CD4-positive, CD25-positive, alpha-beta regulatory T cell (primary cell): ENCODE measurements at regions not wholly inside any gene's neighbourhood (a gene's known extent, or its start where the extent isn't known, plus 50 kb on each side); places are given as distances from the start of the nearest gene placed in this dataset.

Source experiments
- ATAC-seq, 2 donors: fragments of 150-1000 bp; cut with Tn5 transposase; one replicate each; pipeline ENCODE4 v1.10.0; 2021; ENCODE audit warnings: low read depth in 2 of 2, moderate number of reproducible peaks in 2 of 2, moderate library complexity in 1 of 2
- DNase-seq, 3 donors: peaks; one replicate each; pipeline versions ENCODE4 v3.0.0 to v3.0.0-alpha.2; 2012 to 2022; ENCODE audit warnings: mixed read lengths in 1 of 3
- H3K27ac ChIP-seq: one replicate; pipeline ENCODE4 v1.7.0; 2013; ENCODE audit warnings: mild to moderate bottlenecking, low read length; ENCODE audit not compliant: insufficient read depth, poor library complexity, severe bottlenecking
- H3K27me3 ChIP-seq: one replicate; pipeline ENCODE4 v1.7.0; 2013; ENCODE audit warnings: low read length; ENCODE audit not compliant: control insufficient read depth, insufficient read depth
- H3K36me3 ChIP-seq: one replicate; pipeline ENCODE4 v1.7.0; 2013; ENCODE audit warnings: mild to moderate bottlenecking, low read length, moderate library complexity; ENCODE audit not compliant: control insufficient read depth, insufficient read depth
- H3K4me1 ChIP-seq: 2 replicates; pipeline ENCODE4 v1.7.0; 2013; ENCODE audit warnings: mild to moderate bottlenecking, low read length; ENCODE audit not compliant: insufficient read depth, control insufficient read depth, poor library complexity, severe bottlenecking
- H3K4me3 ChIP-seq: one replicate; pipeline ENCODE4 v1.7.0; 2013; ENCODE audit warnings: low read depth, mild to moderate bottlenecking, low read length, moderate library complexity
- H3K9me3 ChIP-seq, 2 experiments: 1 replicate in 1 of 2; 2 replicates in 1 of 2; pipeline ENCODE4 v1.7.0; 2013; ENCODE audit warnings: low read length in 2 of 2, mild to moderate bottlenecking in 1 of 2, moderate library complexity in 1 of 2; ENCODE audit not compliant: control insufficient read depth in 2 of 2
- H3K27ac Mint-ChIP-seq, 3 donors: one replicate each; pipeline ENCODE4 v1.8.0; 2020 to 2022; ENCODE audit warnings: mild to moderate bottlenecking in 3 of 3, mixed read lengths in 3 of 3, moderate library complexity in 2 of 3
- H3K27me3 Mint-ChIP-seq: one replicate; pipeline ENCODE4 v1.8.0; 2022; ENCODE audit warnings: mild to moderate bottlenecking, mixed read lengths
- H3K36me3 Mint-ChIP-seq: one replicate; pipeline ENCODE4 v1.8.0; 2020; ENCODE audit warnings: mixed read lengths
- H3K4me1 Mint-ChIP-seq, 4 donors: one replicate each; pipeline ENCODE4 v1.8.0; 2020 to 2022; ENCODE audit warnings: mixed read lengths in 4 of 4, mild to moderate bottlenecking in 1 of 4
- H3K4me3 Mint-ChIP-seq, 4 donors: one replicate each; pipeline ENCODE4 v1.8.0; 2020 to 2022; ENCODE audit warnings: mild to moderate bottlenecking in 4 of 4, mixed read lengths in 4 of 4, moderate library complexity in 3 of 4
- H3K9me3 Mint-ChIP-seq, 7 donors: one replicate each; pipeline ENCODE4 v1.8.0; 2020 to 2022; ENCODE audit warnings: mixed read lengths in 7 of 7, mild to moderate bottlenecking in 3 of 7, moderate library complexity in 2 of 7

DNA sequence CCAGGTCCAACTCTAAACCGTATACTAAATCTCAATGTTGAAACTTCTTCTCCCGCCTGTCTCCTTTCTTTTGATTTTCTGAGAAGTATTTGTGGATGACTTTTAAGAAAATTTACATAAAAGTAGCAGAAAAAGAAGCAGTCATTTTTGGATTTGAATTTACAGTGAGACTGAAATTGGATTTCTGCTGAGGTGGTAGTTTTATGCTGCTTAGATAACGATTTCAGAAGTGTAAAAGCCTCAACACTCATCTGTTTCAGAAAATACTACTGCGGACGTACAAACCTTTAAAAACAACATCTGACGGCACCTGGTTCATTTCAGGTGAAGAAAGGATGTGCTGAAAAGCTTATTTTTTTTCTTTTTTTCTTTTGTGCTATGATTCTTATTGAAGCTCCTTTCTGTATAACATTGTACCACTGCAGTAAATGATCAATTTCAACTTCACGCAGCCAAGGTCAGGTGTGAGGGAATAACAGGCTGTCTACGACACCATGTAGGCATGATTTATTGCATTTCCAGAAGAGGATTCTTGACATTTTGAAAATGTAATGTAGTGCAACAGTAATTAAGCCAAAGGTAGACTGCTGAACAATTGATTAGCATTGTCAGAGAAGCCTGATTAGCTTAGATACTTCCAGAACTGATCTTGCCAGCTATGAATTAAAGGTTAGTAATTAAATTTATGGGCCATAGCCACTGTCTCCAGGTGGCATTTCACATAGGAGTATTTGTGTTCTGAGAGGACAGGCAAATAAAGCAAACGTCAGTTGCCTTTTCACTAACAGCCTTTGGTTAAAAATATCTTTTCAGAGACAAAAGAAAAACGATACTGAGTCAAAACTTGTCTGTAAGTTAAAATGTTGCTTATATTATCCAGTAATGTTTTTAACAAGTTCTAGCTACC, 134.6 kb upstream of the KBTBD8 start:
- Histone ChIP-seq H3K36me3 (no peaks in the 10 kb centered on the region), H3K9me3 (no peaks in the 10 kb centered on the region), H3K27me3 (no peaks in the 10 kb centered on the region), H3K4me1 (no peaks in the 10 kb centered on the region), H3K4me3 (no peak overlapping the region), H3K27ac (no peak overlapping the region)
- DNase-seq: no peak
- Mint-ChIP-seq H3K27me3 (no peaks in the 10 kb centered on the region), H3K36me3 (no peaks in the 10 kb centered on the region), H3K27ac (no peak overlapping the region), H3K4me1 (no peaks in the 10 kb centered on the region), H3K9me3 (no peaks in the 10 kb centered on the region), H3K4me3 (no peak overlapping the region)
- ATAC-seq: no peak

DNA sequence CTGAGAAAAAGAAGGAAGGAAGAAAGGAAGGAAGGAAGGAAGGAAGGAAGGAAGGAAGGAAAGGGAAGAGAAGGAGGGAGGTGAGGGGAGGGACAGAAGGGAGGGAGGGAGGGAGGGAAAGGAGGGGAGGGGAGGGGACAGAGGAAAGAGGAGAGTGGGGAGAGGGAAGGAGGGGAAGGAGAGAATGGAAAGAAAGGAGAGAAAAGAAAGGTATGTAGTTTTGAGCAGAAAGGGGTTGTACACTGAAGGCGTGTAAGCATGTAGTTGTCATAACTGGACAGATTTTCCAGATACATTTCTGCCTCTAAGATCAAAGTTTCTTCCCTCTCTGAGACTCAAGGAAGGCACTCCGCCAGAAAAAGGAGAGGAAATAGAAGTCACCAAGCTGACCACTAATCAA, 113.4 kb upstream of the KBTBD8 start:
- Histone ChIP-seq H3K4me1 (no peaks in the 10 kb centered on the region), H3K27me3 (no peaks in the 10 kb centered on the region), H3K27ac (no peak overlapping the region), H3K36me3 (no peaks in the 10 kb centered on the region), H3K4me3 (no peak overlapping the region), H3K9me3 (no peaks in the 10 kb centered on the region)
- Mint-ChIP-seq H3K27ac (no peak overlapping the region), H3K9me3 (peaks cover 0 to 11% (median 0%) of the 10 kb centered on the region in 7 donors), H3K4me3 (no peak overlapping the region), H3K36me3 (no peaks in the 10 kb centered on the region), H3K27me3 (peaks cover 6% of the 10 kb centered on the region), H3K4me1 (no peaks in the 10 kb centered on the region)
- ATAC-seq: no peak
- no peak for DNase-seq

DNA sequence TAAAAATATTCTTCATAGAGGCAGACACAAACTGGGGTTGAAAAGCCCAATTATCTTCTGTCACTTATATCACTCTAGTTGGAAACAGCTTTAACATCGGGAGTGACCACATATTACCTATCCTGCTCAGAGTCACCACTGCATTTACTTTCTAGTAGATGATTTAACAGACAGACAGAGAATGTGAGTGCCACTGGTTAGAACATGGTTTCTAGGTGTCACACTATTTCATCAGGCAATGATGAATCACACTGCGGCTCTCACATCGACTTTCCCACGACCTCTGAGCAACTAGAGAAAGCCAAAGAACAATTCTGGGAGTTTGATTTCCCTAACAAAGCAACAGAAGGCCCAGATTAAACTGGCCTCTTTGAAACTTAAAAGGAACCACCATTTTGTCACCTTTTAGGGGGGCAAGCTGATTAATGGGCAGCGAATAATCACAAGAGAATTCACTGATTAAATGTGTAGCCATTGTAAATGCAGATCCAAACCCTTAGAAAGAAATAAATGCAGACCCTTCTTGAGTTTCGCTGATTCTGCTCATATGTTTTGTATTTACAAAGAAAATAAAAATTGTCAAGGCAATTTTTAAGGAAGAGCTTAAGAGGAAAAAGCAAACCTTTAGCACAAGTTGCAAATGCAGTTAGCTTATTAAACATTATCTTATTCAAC, 112.6 kb upstream of the KBTBD8 start:
- H3K4me3 Mint-ChIP-seq: no peak overlapping the region
- peaks cover 10% of the 10 kb centered on the region for H3K27me3 Mint-ChIP-seq
- no peak for DNase-seq
- Histone ChIP-seq H3K36me3 (no peaks in the 10 kb centered on the region), H3K27me3 (no peaks in the 10 kb centered on the region), H3K27ac (no peak overlapping the region), H3K9me3 (no peaks in the 10 kb centered on the region), H3K4me3 (no peak overlapping the region), H3K4me1 (no peaks in the 10 kb centered on the region)
- H3K4me1 Mint-ChIP-seq: peaks cover 0 to 4% (median 0%) of the 10 kb centered on the region in 4 donors
- H3K9me3 Mint-ChIP-seq: peaks cover 0 to 11% (median 0%) of the 10 kb centered on the region in 7 donors
- ATAC-seq: no peak
- H3K27ac Mint-ChIP-seq: no peak overlapping the region
- H3K36me3 Mint-ChIP-seq: no peaks in the 10 kb centered on the region

DNA sequence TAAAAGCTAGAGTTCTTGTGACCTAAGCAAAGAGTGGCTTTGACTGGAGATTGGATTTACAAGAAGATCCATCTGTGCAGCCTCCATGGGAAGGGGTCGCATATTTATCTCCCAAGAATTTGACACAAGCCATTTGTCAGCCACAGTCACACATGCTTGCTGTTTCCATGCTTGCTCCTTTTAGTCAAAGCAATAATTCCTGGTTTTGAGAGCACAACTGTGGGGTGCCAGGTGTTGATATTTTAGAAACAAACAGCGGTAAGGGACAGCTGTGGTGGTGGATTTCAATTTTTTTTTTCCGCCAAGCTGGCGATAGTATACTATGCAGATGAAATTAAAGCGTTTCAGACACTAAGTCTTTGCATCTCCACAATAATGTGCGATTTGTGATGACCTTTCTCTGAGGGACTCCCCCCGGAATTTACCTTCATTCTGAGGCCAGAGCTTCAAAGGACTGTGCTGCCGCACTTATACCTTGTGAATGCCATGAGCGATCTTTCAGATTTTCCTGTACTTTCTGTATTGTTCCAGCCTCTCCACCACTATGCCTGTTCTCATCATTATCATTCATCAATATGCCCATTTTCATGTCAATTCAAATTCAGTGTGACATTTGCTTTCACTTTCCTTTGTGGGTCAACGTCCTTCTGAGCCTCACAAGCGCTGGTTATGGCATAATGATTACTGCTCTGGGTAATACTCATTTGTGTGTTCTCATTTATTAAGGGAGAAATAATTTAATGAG, 108.2 kb upstream of the KBTBD8 start:
- peak overlapping the region in 2 of 3 donors; percentile 8 to 91 for H3K27ac Mint-ChIP-seq
- peaks cover 5% of the 10 kb centered on the region for H3K27me3 Mint-ChIP-seq
- Histone ChIP-seq H3K4me1 (no peaks in the 10 kb centered on the region), H3K27ac (no peak overlapping the region), H3K36me3 (no peaks in the 10 kb centered on the region), H3K9me3 (no peaks in the 10 kb centered on the region), H3K4me3 (peak overlapping the region; percentile 64), H3K27me3 (no peaks in the 10 kb centered on the region)
- peaks cover 0 to 16% (median 8%) of the 10 kb centered on the region in 7 donors for H3K9me3 Mint-ChIP-seq
- H3K36me3 Mint-ChIP-seq: no peaks in the 10 kb centered on the region
- H3K4me1 Mint-ChIP-seq: peaks cover 0 to 4% (median 0%) of the 10 kb centered on the region in 4 donors
- H3K4me3 Mint-ChIP-seq: peak overlapping the region in 3 of 4 donors; percentile 39 to 68 (median 45)
- no peak for ATAC-seq
- DNase-seq: peak in 1 of 3 donors; percentile 44

DNA sequence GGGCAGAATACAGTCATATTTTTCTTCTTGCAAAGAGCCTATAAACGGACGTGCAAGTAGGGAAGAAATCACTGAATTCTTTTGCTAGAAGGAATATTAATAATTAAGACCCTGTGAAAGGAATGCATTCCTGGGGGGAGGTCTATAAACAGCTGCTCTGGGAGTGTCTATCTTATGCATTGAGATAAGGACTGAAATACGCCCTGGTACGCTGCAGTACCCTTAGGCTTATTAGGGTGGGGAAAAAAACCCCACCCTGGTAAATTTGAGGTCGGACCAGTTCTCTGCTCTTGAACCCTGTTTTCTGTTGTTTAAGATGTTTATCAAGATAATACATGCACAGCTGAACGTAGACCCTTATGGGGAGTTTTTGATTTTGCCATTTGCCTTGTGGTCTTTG, 100.0 kb upstream of the KBTBD8 start:
- no peaks in the 10 kb centered on the region for H3K36me3 Mint-ChIP-seq
- Histone ChIP-seq H3K4me3 (no peak overlapping the region), H3K36me3 (no peaks in the 10 kb centered on the region), H3K9me3 (peaks cover 12 to 20% of the 10 kb centered on the region in 2 experiments), H3K27me3 (no peaks in the 10 kb centered on the region), H3K4me1 (no peaks in the 10 kb centered on the region), H3K27ac (no peak overlapping the region)
- H3K27ac Mint-ChIP-seq: no peak overlapping the region
- H3K9me3 Mint-ChIP-seq: peaks cover 5 to 65% (median 31%) of the 10 kb centered on the region in 7 donors
- no peak for DNase-seq
- no peak overlapping the region for H3K4me3 Mint-ChIP-seq
- no peaks in the 10 kb centered on the region for H3K4me1 Mint-ChIP-seq
- peaks cover 13% of the 10 kb centered on the region for H3K27me3 Mint-ChIP-seq
- ATAC-seq: no peak

DNA sequence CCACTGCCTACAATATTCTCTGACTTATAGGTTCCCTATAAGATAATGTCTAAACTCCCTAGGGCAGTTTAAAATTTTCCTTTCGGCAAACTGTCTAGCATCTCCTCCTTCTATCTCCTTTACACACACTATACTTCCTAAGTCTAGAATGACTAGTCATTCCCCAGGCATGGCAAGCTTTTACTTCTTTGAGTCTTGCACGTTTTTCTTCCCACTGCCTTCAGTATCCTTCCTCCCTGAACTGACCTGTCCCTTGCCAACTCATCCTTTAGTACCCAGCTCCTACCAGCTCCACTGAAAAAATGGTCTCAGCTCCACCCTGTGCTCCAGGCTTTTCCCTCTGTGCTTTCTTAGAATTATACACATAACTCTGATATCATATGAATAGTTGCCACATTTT, 93.8 kb upstream of the KBTBD8 start:
- no peaks in the 10 kb centered on the region for H3K36me3 ChIP-seq
- no peaks in the 10 kb centered on the region for H3K36me3 Mint-ChIP-seq
- peaks cover 5% of the 10 kb centered on the region for H3K27me3 ChIP-seq
- no peak overlapping the region for H3K27ac ChIP-seq
- no peak overlapping the region for H3K27ac Mint-ChIP-seq
- H3K27me3 Mint-ChIP-seq: peaks cover 19% of the 10 kb centered on the region
- no peak for ATAC-seq
- H3K4me3 ChIP-seq: no peak overlapping the region
- no peak overlapping the region for H3K4me3 Mint-ChIP-seq
- no peaks in the 10 kb centered on the region for H3K4me1 Mint-ChIP-seq
- no peaks in the 10 kb centered on the region for H3K4me1 ChIP-seq
- H3K9me3 Mint-ChIP-seq: peaks cover 3 to 24% (median 20%) of the 10 kb centered on the region in 7 donors
- peaks cover 6 to 7% of the 10 kb centered on the region in 2 experiments for H3K9me3 ChIP-seq
- DNase-seq: no peak

DNA sequence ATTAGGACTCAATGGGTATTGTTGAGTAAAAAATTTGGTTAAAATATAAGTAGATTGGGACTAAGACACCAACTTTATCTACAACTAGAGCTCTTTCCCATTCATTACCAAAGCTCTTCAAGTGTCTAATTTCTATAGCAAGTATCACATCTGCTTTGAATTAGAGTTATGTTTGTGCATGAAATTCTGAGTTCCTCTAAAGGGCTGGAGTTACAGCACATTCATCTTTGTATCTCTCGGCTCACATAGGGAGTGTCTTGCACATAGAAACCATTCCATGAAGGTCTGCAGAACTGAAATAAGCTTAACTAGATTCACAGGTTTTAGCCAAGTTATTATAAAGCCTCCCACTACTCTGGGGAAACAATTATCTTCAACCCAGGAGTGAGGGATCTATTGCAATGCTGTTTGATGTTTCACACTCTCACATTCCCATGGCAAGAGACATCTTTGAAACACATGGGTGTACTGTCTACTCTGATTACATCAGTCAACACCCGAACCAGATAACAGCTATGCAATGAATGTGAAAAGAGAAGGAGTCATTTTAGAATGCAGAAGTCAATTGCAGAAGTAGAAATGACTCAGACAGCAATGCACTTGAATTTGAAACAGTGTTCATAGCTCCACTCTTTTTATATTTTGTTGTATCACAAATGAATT, 93.1 kb upstream of the KBTBD8 start:
- Mint-ChIP-seq H3K4me1 (no peaks in the 10 kb centered on the region), H3K36me3 (no peaks in the 10 kb centered on the region), H3K4me3 (no peak overlapping the region), H3K27ac (no peak overlapping the region), H3K27me3 (peaks cover 19% of the 10 kb centered on the region), H3K9me3 (peaks cover 3 to 20% (median 17%) of the 10 kb centered on the region in 7 donors)
- no peak overlapping the region for H3K4me3 ChIP-seq
- no peak for DNase-seq
- peaks cover 6 to 7% of the 10 kb centered on the region in 2 experiments for H3K9me3 ChIP-seq
- H3K36me3 ChIP-seq: no peaks in the 10 kb centered on the region
- H3K4me1 ChIP-seq: no peaks in the 10 kb centered on the region
- ATAC-seq: no peak
- peaks cover 5% of the 10 kb centered on the region for H3K27me3 ChIP-seq
- H3K27ac ChIP-seq: no peak overlapping the region
